HepG2 (cell line): ENCODE measurements at regions not wholly inside any gene's neighbourhood (a gene's known extent, or its start where the extent isn't known, plus 50 kb on each side); places are given as distances from the start of the nearest gene placed in this dataset.

ENCODE experiments used
- CHD2 ChIP-seq: IDR thresholded peaks from 2 replicates; pipeline ENCODE4 v1.6.1; 2011; ENCODE audit warnings: low read depth, low read length, improper control_type of control experiment
- CSRNP2 ChIP-seq: sonication (generic); formaldehyde crosslinking; conservative IDR thresholded peaks from 2 replicates; pipeline ENCODE4 v1.8.0; 2022; ENCODE audit warnings: low read depth, missing genetic modification reagents
- DNMT1 ChIP-seq: sonication (generic); formaldehyde crosslinking; IDR thresholded peaks from 2 replicates; pipeline ENCODE4 v1.5.1; 2020; ENCODE audit warnings: mild to moderate bottlenecking, missing genetic modification reagents
- FOSL1 ChIP-seq: sonication (generic); formaldehyde crosslinking; IDR thresholded peaks from 2 replicates; pipeline ENCODE4 v1.9.0; 2021; ENCODE audit warnings: missing genetic modification reagents, borderline replicate concordance
- FOXP1 ChIP-seq, 2 experiments: fragments of 450-650 bp in 1 of 2; IDR thresholded peaks; 2 replicates each; pipeline ENCODE4 v1.6.1; 2017 to 2018; ENCODE audit warnings: antibody characterized with exemption in 1 of 2
- KIAA2018 ChIP-seq: sonication (generic); formaldehyde crosslinking; IDR thresholded peaks from 2 replicates; pipeline ENCODE4 v1.5.0; 2020; ENCODE audit warnings: mild to moderate bottlenecking, missing genetic modification reagents, borderline replicate concordance
- NRL ChIP-seq: sonication (generic); formaldehyde crosslinking; IDR thresholded peaks from 2 replicates; pipeline ENCODE4 v1.5.0; 2020; ENCODE audit warnings: missing genetic modification reagents, mild to moderate bottlenecking, moderate library complexity, borderline replicate concordance
- SMYD3 ChIP-seq: sonication (generic); formaldehyde crosslinking; IDR thresholded peaks from 2 replicates; pipeline ENCODE4 v1.8.1; 2023; ENCODE audit warnings: mild to moderate bottlenecking, missing genetic modification reagents
- ZNF326 ChIP-seq: sonication (generic); formaldehyde crosslinking; IDR thresholded peaks from 2 replicates; pipeline ENCODE4 v1.4.0; 2020; ENCODE audit warnings: missing genetic modification reagents, borderline replicate concordance
- ZNF749 ChIP-seq: sonication (generic); formaldehyde crosslinking; IDR thresholded peaks from 2 replicates; pipeline ENCODE4 v1.8.0; 2022; ENCODE audit warnings: mild to moderate bottlenecking, missing genetic modification reagents, moderate library complexity, borderline replicate concordance
- ZNF850 ChIP-seq: sonication (generic); formaldehyde crosslinking; conservative IDR thresholded peaks from 2 replicates; pipeline ENCODE4 v1.9.0; 2021; ENCODE audit warnings: mild to moderate bottlenecking, missing genetic modification reagents

GRCh38 chr7:116342125-116342524, 131.8 kb downstream of the TES start (continued):
- TF ChIP-seq CHD2 (no peak), FOXP1 (IDR thresholded peaks at IDR 0.05) (no peak), FOXP1 (CRISPR knock-in tag; IDR thresholded peaks at IDR 0.05) (no peak), ZNF326 (no peak), FOSL1 (CRISPR knock-in tag) (no peak), ZNF850 (no peak), NRL (CRISPR knock-in tag) (no peak), KIAA2018 (no peak), SMYD3 (CRISPR knock-in tag) (no peak), CSRNP2 (CRISPR knock-in tag) (no peak), DNMT1 (CRISPR knock-in tag) (no peak), ZNF749 (CRISPR knock-in tag) (no peak)
